Heart left ventricle (tissue), 16 donors: ENCODE measurements at regions not wholly inside any gene's neighbourhood (a gene's known extent, or its start where the extent isn't known, plus 50 kb on each side); places are given as distances from the start of the nearest gene placed in this dataset.
"Not testable (repeated sequence)": the region's sequence is repeated elsewhere in the genome, so short reads cannot be mapped to it uniquely, and the experiment has no call there.

Source experiments
- ATAC-seq, 4 donors: fragments of 200-7000 bp; cut with Tn5 transposase; one replicate each; pipeline ENCODE4 v1.9.1; 2020 to 2022; ENCODE audit warnings: moderate library complexity in 4 of 4, mild to moderate bottlenecking in 3 of 4, moderate number of reproducible peaks in 1 of 4
- DNase-seq, 5 donors: peaks; one replicate each; pipeline ENCODE4 v3.0.0-alpha.2; 2020
- H3K27ac ChIP-seq, 12 donors: fragments of 200-600 bp; sonication (generic) in 4 of 12; one replicate each; pipeline versions ENCODE4 v1.5.0 to v1.8.0; 2016 to 2022; ENCODE audit warnings: mild to moderate bottlenecking in 2 of 12
- H3K27me3 ChIP-seq, 9 donors: fragments of 200-600 bp; sonication (generic) in 2 of 9; one replicate each; pipeline versions ENCODE4 v1.5.1 to v1.8.0; 2016 to 2022; ENCODE audit warnings: mild to moderate bottlenecking in 3 of 9
- H3K36me3 ChIP-seq, 9 donors: fragments of 200-600 bp; sonication (generic) in 2 of 9; one replicate each; pipeline versions ENCODE4 v1.5.0 to v1.8.0; 2018 to 2022; ENCODE audit warnings: mild to moderate bottlenecking in 2 of 9
- H3K4me1 ChIP-seq, 12 donors: fragments of 200-600 bp; sonication (generic) in 4 of 12; one replicate each; pipeline versions ENCODE4 v1.5.0 to v1.8.0; 2016 to 2022; ENCODE audit warnings: mild to moderate bottlenecking in 3 of 12
- H3K4me3 ChIP-seq, 12 donors: fragments of 200-600 bp; sonication (generic) in 4 of 12; one replicate each; pipeline versions ENCODE4 v1.5.0 to v1.8.0; 2017 to 2022; ENCODE audit warnings: mild to moderate bottlenecking in 9 of 12, moderate library complexity in 4 of 12
- H3K9me3 ChIP-seq, 12 donors: fragments of 200-600 bp; sonication (generic) in 4 of 12; one replicate each; pipeline versions ENCODE4 v1.5.0 to v1.8.0; 2016 to 2022; ENCODE audit warnings: mild to moderate bottlenecking in 1 of 12
- POLR2A ChIP-seq, 2 donors: fragments of 450-650 bp; IDR thresholded peaks; one replicate each; pipeline ENCODE4 v1.6.1; 2017; ENCODE audit warnings: antibody characterized with exemption in 2 of 2, mild to moderate bottlenecking in 2 of 2, moderate library complexity in 2 of 2
- WGBS, 4 donors: extraction: QIAGEN DNeasy Blood & Tissue Kit in 2 of 4; methylation state at CpG; one replicate each; pipeline versions ENCODE4 v1.1.5 to v1.1.7; 2013 to 2018; 5-methylcytosine and 5-hydroxymethylcytosine counted together
- intact Hi-C, 10 donors: fragments of 100-400 bp; cut with DNase I; formaldehyde crosslinking; loops; one replicate each; pipeline versions ENCODE4 v1.11.1 to v1.14.2; 2022
- TF ChIP-seq, protein P1 (sequence below), 12 donors: fragments of 200-600 bp; sonication (generic) in 4 of 12; IDR thresholded peaks; one replicate each; pipeline versions ENCODE4 v1.5.0 to v1.8.0; 2018 to 2022; ENCODE audit warnings: antibody characterized with exemption in 12 of 12, mild to moderate bottlenecking in 5 of 12
- donor health status: ischemic (EF 13 %, LVEDD 7.1; RV severe dilation, severe dysfunction).
- donor health status: healthy with polysubstance abuse.
- donor health status: DM: no; HTN: yes; CAD: no.
- donor health status: DM: no; HTN: no; CAD: no.
- donor health status: ischemic (EF 25% LVEDD 6.9; RV normal size, moderate dysfunction).
- donor health status: ischemic (EF 25% LVEDD 5.7; RV mildly dilated, moderate dysfunction).
- donor health status: healthy.
- donor health status: DM: yes; HTN: yes; CAD: no.
- donor health status: ischemic (EF 35%, LVEDD 5.7; RV mildly dilated, moderate dysfunction).
- donor health status: nonischemic (EF 11% LVEDD 7.7; RV severe dilation, severe dysfunction).
- donor health status: DM: yes; HTN: yes; CAD: no.
- donor health status: PGD.
- donor health status: ischemic (EF 29% LVEDD 5.4; RV normal size, mild dysfunction).
- donor health status: nonischemic (EF 23%, LVEDD 6.1; RV moderate dilation, normal function).

DNA sequence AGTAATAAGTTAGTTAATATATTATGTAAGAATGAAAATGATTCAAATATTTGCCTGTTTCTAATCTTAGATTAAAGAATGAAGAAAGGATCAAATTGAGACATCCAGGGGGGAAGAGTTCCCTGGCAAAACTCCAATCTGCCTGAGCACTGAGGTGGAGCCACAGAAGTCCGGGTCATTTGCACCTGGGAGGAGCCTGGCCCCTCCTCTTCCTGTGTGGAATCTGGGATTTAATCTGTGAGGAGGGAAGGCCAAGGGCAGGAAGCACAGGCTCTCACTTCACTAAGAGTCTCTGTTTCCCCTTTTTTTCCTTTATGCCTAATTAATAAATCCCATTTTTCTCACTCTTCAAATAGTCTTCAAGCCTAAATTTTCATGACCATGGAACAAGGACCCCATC, 599.5 kb downstream of the FLRT2 start:
- no peaks in the 10 kb centered on the region for H3K27me3 ChIP-seq
- ATAC-seq: no peak
- H3K9me3 ChIP-seq: no peaks in the 10 kb centered on the region
- no peak overlapping the region for H3K27ac ChIP-seq
- 50 to 56% (median 54%) methylated on average over 1 of the region's 1 CpG for WGBS, 4 donors
- H3K4me3 ChIP-seq: no peak overlapping the region
- no peak for DNase-seq
- TF ChIP-seq POLR2A (IDR thresholded peaks at IDR 0.05): no peak
- TF ChIP-seq, protein P1, sequence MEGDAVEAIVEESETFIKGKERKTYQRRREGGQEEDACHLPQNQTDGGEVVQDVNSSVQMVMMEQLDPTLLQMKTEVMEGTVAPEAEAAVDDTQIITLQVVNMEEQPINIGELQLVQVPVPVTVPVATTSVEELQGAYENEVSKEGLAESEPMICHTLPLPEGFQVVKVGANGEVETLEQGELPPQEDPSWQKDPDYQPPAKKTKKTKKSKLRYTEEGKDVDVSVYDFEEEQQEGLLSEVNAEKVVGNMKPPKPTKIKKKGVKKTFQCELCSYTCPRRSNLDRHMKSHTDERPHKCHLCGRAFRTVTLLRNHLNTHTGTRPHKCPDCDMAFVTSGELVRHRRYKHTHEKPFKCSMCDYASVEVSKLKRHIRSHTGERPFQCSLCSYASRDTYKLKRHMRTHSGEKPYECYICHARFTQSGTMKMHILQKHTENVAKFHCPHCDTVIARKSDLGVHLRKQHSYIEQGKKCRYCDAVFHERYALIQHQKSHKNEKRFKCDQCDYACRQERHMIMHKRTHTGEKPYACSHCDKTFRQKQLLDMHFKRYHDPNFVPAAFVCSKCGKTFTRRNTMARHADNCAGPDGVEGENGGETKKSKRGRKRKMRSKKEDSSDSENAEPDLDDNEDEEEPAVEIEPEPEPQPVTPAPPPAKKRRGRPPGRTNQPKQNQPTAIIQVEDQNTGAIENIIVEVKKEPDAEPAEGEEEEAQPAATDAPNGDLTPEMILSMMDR (IDR thresholded peaks at IDR 0.05): no peak
- H3K36me3 ChIP-seq: no peaks in the 10 kb centered on the region
- H3K4me1 ChIP-seq: no peaks in the 10 kb centered on the region
- intact Hi-C loops: no loop called here

DNA sequence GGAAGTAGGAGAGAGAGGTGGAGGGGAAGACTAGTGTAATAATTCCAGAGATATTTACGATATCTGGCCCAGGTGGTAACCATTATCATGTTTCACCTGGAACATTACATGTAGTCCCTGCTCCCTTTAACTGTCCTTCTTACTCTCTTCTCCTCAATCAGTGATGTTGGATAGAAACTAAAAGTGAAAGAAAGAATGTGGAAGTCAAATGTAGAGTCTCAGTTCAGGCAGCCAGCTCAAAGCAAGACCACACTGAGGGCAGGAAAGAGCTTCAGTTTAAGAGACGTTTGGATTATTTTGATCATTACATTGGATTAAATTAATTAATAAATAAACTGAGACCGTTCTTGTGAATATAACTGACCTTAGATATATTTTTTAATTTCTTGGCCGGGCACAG, 594.4 kb downstream of the FLRT2 start:
- no peaks in the 10 kb centered on the region for H3K27me3 ChIP-seq
- ATAC-seq (no peak), DNase-seq (no peak)
- no peak overlapping the region for H3K4me3 ChIP-seq
- H3K36me3 ChIP-seq: no peaks in the 10 kb centered on the region
- WGBS, 4 donors: 89 to 92% (median 90%) methylated on average over 4 of the region's 4 CpGs
- H3K9me3 ChIP-seq: peaks cover 0 to 2% (median 0%) of the 10 kb centered on the region in 12 donors
- H3K27ac ChIP-seq: no peak overlapping the region
- TF ChIP-seq, protein P1 (IDR thresholded peaks at IDR 0.05): no peak
- no peak for TF ChIP-seq POLR2A (IDR thresholded peaks at IDR 0.05)
- intact Hi-C loops: no loop called here
- H3K4me1 ChIP-seq: no peaks in the 10 kb centered on the region

DNA sequence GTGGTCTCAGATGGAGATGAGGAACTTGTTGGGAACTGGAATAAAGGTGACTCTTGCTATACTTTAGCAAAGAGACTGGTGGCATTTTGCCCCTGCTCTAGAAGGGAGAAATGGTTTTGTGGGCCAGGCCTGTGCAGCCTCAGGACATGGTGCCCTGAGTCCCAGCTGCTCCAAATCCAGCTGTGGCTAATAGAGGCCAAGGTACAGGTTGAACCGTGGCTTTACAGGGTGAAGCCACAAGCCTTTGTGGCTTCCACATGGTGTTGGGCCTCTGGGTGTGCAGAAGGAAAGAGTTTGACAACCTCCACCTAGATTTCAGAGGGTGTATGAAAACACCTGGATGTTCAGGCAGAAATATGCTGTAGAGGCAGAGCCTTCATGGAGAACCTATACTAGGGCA, 586.0 kb downstream of the FLRT2 start:
- TF ChIP-seq, protein P1 (IDR thresholded peaks at IDR 0.05): no peak
- no peak for TF ChIP-seq POLR2A (IDR thresholded peaks at IDR 0.05)
- Histone ChIP-seq H3K36me3 (no peaks in the 10 kb centered on the region), H3K4me1 (no peaks in the 10 kb centered on the region), H3K27ac (no peak overlapping the region), H3K4me3 (no peak overlapping the region), H3K9me3 (peaks cover 0 to 23% (median 0%) of the 10 kb centered on the region in 12 donors), H3K27me3 (no peaks in the 10 kb centered on the region)
- intact Hi-C loops: no loop called here
- no peak for DNase-seq
- ATAC-seq: no peak
- WGBS, 4 donors: 74 to 87% (median 75%) methylated on average over 1 of the region's 1 CpG

DNA sequence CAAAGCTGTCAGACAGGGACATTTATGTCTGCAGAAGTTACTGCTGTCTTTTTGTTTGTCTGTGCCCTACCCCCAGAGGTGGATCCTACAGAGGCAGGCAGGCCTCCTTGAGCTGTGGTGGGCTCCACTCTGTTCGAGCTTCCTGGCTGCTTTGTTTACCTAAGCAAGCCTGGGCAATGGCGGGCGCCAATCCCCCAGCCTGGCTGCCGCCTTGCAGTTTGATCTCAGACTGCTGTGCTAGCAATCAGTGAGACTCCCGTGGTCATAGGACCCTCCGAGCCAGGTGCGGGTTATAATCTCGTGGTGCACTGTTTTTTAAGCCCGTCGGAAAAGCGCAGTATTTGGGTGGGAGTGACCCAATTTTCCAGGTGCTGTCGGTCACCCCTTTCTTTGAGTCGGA, 580.9 kb downstream of the FLRT2 start:
- ATAC-seq, H3K4me3 ChIP-seq, H3K36me3 ChIP-seq, H3K27ac ChIP-seq, intact Hi-C loops, H3K4me1 ChIP-seq, DNase-seq, H3K27me3 ChIP-seq: not testable (repeated sequence)
- peaks cover 0 to 15% (median 0%) of the 10 kb centered on the region in 12 donors for H3K9me3 ChIP-seq
- WGBS, 4 donors: 82 to 90% (median 88%) methylated on average over 10 to 13 of the region's 13 CpGs

DNA sequence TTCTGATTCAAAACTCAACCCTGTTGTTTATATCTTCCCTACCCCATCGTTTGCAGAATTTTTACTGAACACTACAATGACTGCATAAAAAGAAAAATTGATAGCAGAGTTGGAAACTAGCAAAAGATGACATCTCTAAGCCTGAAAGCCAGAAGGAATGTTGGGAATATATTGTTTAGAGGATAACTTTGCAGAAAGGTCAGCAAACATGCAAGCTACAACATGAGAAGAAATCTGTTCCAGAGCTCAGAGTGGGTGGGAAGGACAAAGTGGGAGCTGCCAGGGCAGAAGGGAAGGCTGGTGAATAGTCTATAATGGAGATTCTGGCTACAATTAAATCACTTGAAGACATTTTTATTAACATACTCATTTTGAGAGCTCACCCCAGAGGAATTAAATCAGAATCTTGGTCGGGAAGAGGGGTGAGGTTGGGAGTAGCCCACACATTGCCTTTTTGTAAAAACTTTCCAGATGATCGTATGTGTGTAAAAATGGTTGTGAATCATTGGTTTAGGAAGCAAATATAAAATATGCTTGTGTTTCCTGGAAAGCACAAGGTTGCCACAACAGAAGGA, 574.8 kb downstream of the FLRT2 start:
- Histone ChIP-seq H3K9me3 (no peaks in the 10 kb centered on the region), H3K27ac (no peak overlapping the region), H3K36me3 (no peaks in the 10 kb centered on the region), H3K4me3 (no peak overlapping the region), H3K4me1 (no peaks in the 10 kb centered on the region), H3K27me3 (no peaks in the 10 kb centered on the region)
- intact Hi-C loops: no loop called here
- no peak for TF ChIP-seq POLR2A (IDR thresholded peaks at IDR 0.05)
- TF ChIP-seq, protein P1 (IDR thresholded peaks at IDR 0.05): no peak
- DNase-seq: no peak
- 63 to 70% (median 66%) methylated on average over 3 of the region's 3 CpGs for WGBS, 4 donors
- no peak for ATAC-seq
